GM19043 (cell line): ENCODE measurements at regions not wholly inside any gene's neighbourhood (a gene's known extent, or its start where the extent isn't known, plus 50 kb on each side); places are given as distances from the start of the nearest gene placed in this dataset.

ENCODE experiments used
- ATAC-seq: cut with Tn5 transposase; IDR thresholded peaks from one replicate; pipeline ENCODE4 v1.9.1; 2021; ENCODE audit warnings: low read depth; ENCODE audit not compliant: unreplicated experiment

- no peak for ATAC-seq
These were observed 97.1 kb upstream of the GNAO1 start for GRCh38 chr16:56094231-56094630.

- no peak for ATAC-seq
These were observed 98.2 kb upstream of the GNAO1 start for GRCh38 chr16:56093055-56093454.

- ATAC-seq = no peak
These were observed 101.2 kb upstream of the GNAO1 start for GRCh38 chr16:56090076-56090475.

GRCh38 chr16:56087626-56088025 lies 103.7 kb upstream of the GNAO1 start:
- ATAC-seq = no peak

GRCh38 chr16:56081371-56081770 lies 109.9 kb upstream of the GNAO1 start:
- no peak for ATAC-seq

GRCh38 chr16:56075732-56076388 lies 115.4 kb upstream of the GNAO1 start:
- ATAC-seq = no peak

GRCh38 chr16:56073508-56073907 lies 117.8 kb upstream of the GNAO1 start:
- ATAC-seq = no peak

GRCh38 chr16:56072096-56072495 lies 119.2 kb upstream of the GNAO1 start:
- no peak for ATAC-seq

GRCh38 chr16:56068816-56069215 lies 122.5 kb upstream of the GNAO1 start:
- no peak for ATAC-seq

GRCh38 chr16:56068314-56068713 lies 123.0 kb upstream of the GNAO1 start:
- no peak for ATAC-seq

- ATAC-seq = no peak
These were observed 123.9 kb upstream of the GNAO1 start for GRCh38 chr16:56067406-56067805.

GRCh38 chr16:56066617-56067016 lies 124.7 kb upstream of the GNAO1 start:
- ATAC-seq = no peak

- ATAC-seq = no peak
These were observed 128.2 kb upstream of the GNAO1 start for GRCh38 chr16:56063111-56063510.

- no peak for ATAC-seq
These were observed 134.1 kb upstream of the GNAO1 start for GRCh38 chr16:56057151-56057550.

GRCh38 chr16:56050916-56051315 lies 140.4 kb upstream of the GNAO1 start:
- ATAC-seq = no peak

- peak; percentile 90 for ATAC-seq
These were observed 142.7 kb upstream of the GNAO1 start for GRCh38 chr16:56048425-56049105.

GRCh38 chr16:56047307-56048234 lies 143.7 kb upstream of the GNAO1 start:
- ATAC-seq = no peak

- ATAC-seq = no peak
These were observed 148.9 kb upstream of the GNAO1 start for GRCh38 chr16:56042416-56042815.

GRCh38 chr16:56041556-56042140 lies 149.6 kb upstream of the GNAO1 start:
- no peak for ATAC-seq

- ATAC-seq = no peak
These were observed 152.7 kb upstream of the GNAO1 start for GRCh38 chr16:56038564-56039098.

- no peak for ATAC-seq
These were observed 156.9 kb upstream of the CES5A start for GRCh38 chr16:56032072-56032471.
